GM19438 (cell line): ENCODE measurements at regions not wholly inside any gene's neighbourhood (a gene's known extent, or its start where the extent isn't known, plus 50 kb on each side); places are given as distances from the start of the nearest gene placed in this dataset.

Experiments used
- ATAC-seq: cut with Tn5 transposase; IDR thresholded peaks from one replicate; pipeline ENCODE4 v1.9.1; 2021; ENCODE audit warnings: low read depth; ENCODE audit not compliant: unreplicated experiment

- no peak for ATAC-seq
Measured at GRCh38 chr13:47546391-47547225, 454.5 kb downstream of the SUCLA2 start.

- no peak for ATAC-seq
Measured at GRCh38 chr13:47545201-47546024, 455.7 kb downstream of the SUCLA2 start.

- no peak for ATAC-seq
Measured at GRCh38 chr13:47539317-47539716, 461.8 kb downstream of the SUCLA2 start.

GRCh38 chr13:47523771-47524170 is 477.3 kb downstream of the SUCLA2 start:
- ATAC-seq: no peak

GRCh38 chr13:47521890-47522487 is 479.1 kb downstream of the SUCLA2 start:
- ATAC-seq: no peak

GRCh38 chr13:47519626-47520025 is 481.4 kb downstream of the SUCLA2 start:
- no peak for ATAC-seq

GRCh38 chr13:47518530-47518929 is 482.5 kb downstream of the SUCLA2 start:
- ATAC-seq: no peak

GRCh38 chr13:47511647-47512046 is 489.4 kb downstream of the SUCLA2 start:
- ATAC-seq: no peak

GRCh38 chr13:47508527-47509228 is 492.4 kb downstream of the SUCLA2 start:
- no peak for ATAC-seq

- no peak for ATAC-seq
Measured at GRCh38 chr13:47503475-47503874, 497.6 kb downstream of the SUCLA2 start.

- ATAC-seq: no peak
Measured at GRCh38 chr13:47502166-47502565, 498.9 kb downstream of the SUCLA2 start.

- ATAC-seq: no peak
Measured at GRCh38 chr13:47499358-47500150, 501.5 kb downstream of the SUCLA2 start.

- ATAC-seq: no peak
Measured at GRCh38 chr13:47484548-47484947, 516.5 kb downstream of the SUCLA2 start.

- ATAC-seq: no peak
Measured at GRCh38 chr13:47481536-47481935, 519.5 kb downstream of the SUCLA2 start.

GRCh38 chr13:47480951-47481350 is 520.1 kb downstream of the SUCLA2 start:
- ATAC-seq: no peak

GRCh38 chr13:47480121-47480520 is 521.0 kb downstream of the SUCLA2 start:
- no peak for ATAC-seq

GRCh38 chr13:47478985-47479384 is 522.1 kb downstream of the SUCLA2 start:
- ATAC-seq: no peak

- ATAC-seq: no peak
Measured at GRCh38 chr13:47475441-47475948, 525.6 kb downstream of the SUCLA2 start.

- no peak for ATAC-seq
Measured at GRCh38 chr13:47474839-47475238, 526.2 kb downstream of the SUCLA2 start.

- no peak for ATAC-seq
Measured at GRCh38 chr13:47474326-47474725, 526.7 kb downstream of the SUCLA2 start.
